Amniotic epithelial cell (primary cell): ENCODE measurements at regions not wholly inside any gene's neighbourhood (a gene's known extent, or its start where the extent isn't known, plus 50 kb on each side); places are given as distances from the start of the nearest gene placed in this dataset.

Experiments used
- DNase-seq: peaks from one replicate; pipeline ENCODE4 v3.0.0-alpha.2; 2010; ENCODE audit warnings: low read depth

- DNase-seq: no peak
Observed at GRCh38 chr14:37894463-37894862, 299.0 kb downstream of the TTC6 start.

GRCh38 chr14:37899365-37899764 is 303.9 kb downstream of the TTC6 start:
- DNase-seq: no peak

DNA sequence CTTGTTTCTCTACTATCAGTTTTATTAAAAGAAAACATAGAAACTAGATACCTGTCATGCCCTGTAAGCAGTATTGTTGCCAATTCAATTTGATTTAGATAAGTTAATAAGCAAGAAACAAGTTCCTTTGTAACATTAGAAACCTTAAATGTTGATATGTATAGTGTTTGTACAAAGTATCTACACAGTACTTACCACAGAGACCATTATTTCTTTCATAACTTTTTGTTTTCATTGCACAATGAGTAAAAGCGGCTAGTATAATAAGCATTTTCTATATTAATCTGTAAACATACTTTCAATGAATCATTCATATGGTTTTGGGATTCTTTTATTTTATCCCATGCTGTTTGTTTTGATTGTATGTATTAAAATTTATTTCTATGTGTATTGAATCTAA is 305.1 kb downstream of the TTC6 start:
- peak; percentile 62 for DNase-seq

- no peak for DNase-seq
Observed at GRCh38 chr14:37901978-37902377, 305.7 kb upstream of the SSTR1 start.

- DNase-seq: peak; percentile 39
Observed at GRCh38 chr14:37903343-37904191, 304.1 kb upstream of the SSTR1 start.

DNA sequence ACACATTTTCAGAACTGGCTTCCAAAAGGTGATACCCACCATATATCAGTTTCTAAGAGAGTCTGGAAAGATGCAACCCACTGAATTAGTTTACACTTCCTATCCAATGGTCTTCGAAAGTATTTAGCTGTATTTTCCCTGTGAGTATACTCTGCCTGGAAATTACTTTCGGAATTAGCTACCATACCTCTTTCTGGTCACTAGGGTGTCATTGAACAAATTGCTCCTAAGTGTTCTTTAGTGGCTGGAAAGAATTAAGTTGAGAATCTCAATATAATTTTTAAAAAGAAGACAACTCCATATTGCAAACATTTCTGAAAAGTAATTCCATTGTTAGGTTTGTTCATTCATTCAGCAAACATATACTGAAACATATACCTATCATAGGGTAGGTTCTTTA is 283.1 kb upstream of the SSTR1 start:
- DNase-seq: no peak

- no peak for DNase-seq
Observed at GRCh38 chr14:37932008-37932407, 275.7 kb upstream of the SSTR1 start.

GRCh38 chr14:37932481-37932880 is 275.2 kb upstream of the SSTR1 start:
- no peak for DNase-seq

DNA sequence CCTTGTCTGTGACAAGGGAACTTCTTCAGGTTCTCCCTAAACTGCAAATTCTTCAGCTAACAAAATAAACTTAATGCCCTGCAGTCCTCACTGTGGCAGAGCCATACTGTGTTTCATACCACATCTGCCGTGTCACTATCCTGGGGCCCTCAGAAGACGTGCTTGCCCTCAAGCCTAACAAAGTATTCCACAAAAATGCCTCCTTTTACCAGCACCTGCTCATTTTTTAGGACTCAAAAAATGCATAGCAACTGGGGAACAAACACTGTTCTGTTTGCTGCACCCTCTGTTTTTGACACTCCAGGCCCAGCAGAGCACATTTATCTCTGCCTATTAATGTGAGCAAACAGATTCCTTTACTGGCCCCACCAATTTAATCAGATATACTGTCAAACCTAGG is 270.7 kb upstream of the SSTR1 start:
- no peak for DNase-seq

DNA sequence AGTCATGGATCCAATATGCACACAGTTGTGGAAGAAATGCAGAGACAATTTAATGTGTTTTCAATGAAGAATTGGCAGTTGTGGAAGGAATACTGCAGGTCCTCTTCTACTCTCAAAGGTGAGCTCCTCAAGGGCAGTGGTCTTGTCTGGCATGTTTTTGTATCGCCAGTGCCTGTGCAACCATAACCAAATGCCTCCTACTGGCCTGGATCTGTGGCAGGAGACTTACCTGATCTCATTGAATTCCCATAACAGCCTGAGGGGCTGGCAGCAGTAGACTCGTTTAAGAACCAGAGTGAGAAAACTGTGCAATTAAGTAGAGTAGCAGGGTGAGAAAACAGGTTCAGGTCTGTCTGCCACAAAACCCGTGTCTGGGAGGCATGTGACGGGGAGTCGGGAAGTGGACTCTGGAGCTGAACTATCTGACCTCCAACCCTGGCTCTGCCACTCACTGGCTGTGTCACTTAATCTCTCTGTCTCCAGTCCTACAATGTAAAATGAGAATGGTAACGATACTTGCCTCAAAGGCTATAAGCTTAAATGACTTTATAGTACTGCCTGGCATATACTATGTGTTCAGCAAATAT is 268.2 kb upstream of the SSTR1 start:
- no peak for DNase-seq

DNA sequence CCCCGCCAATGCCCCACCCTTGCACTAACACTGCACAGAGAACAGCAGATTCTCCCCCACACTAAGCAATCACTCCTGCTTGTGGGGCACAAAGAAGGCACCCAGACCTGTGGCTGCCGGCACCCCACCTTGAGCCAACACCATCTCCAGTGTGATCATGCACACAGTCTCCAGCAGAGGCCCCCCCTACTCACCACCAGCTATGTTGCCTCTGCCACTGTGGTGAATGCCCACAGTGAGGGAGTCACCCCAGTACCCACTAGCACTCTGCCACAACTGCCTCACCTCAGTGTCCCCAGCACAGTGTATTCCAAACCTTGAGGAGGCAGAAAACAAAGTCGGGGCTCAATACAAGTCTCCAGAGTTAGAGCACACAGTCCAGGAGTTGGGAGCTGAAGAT is 261.7 kb upstream of the SSTR1 start:
- no peak for DNase-seq

DNA sequence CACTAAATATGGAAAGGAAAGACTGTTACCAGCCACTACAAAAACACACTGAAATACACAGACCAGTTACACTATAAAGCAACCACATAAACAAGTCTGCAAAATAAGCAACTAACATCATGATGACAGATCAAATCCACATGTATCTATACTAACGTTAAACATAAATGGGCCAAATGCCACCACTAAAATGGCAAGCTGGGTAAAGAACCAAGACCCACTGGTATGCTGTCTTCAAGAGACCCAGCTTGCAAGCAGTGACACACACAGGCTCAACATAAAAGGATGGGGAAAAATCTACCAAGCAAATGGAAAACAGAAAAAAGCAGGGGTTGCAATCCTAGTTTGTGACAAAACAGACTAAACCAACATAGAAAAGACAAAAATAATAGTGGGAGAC is 260.9 kb upstream of the SSTR1 start:
- DNase-seq: no peak

DNA sequence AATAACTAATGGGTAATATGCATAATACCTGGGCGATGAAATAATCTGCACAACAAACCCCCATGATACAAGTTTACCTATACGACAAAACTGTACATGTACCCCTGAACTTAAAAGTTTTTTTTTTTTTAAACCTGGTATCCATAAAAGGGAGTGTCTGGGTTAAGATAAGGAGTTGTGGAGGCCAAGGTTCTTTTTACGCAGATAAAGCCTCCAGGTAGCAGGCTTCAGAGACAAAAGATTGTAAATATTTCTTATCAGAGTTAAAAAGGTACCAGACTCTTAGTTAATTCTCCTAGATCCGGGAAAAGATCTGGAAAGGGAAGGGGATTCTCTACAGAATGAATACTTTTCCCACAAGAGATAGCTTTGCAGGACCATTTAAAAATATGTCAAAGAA is 259.4 kb upstream of the SSTR1 start:
- DNase-seq: no peak

GRCh38 chr14:37968664-37969240 is 239.0 kb upstream of the SSTR1 start:
- DNase-seq: no peak

DNA sequence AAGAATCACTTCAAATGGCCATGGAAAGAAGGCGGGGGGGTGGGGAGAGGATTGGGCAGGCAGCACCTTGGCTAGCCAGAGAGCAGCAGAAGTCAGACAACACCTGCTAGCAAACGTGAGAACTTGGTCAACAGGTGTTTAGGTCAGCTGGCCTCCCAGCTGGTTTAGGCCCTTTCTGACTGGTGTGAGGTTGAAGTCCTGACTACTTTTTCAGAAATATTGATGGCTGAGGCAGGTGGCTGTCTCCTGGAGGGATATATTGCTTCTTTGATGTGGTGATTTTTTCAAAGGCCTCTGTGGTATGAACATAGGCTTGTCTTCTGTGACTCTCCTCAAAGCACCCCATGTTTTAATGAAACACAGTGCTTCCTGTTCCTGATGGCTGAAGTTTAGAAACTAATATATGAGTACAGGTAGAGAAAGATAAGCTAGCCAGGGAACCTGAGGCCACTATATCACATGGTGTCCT is 238.2 kb upstream of the SSTR1 start:
- no peak for DNase-seq

- DNase-seq: no peak
Observed at GRCh38 chr14:37970696-37971095, 237.0 kb upstream of the SSTR1 start.

DNA sequence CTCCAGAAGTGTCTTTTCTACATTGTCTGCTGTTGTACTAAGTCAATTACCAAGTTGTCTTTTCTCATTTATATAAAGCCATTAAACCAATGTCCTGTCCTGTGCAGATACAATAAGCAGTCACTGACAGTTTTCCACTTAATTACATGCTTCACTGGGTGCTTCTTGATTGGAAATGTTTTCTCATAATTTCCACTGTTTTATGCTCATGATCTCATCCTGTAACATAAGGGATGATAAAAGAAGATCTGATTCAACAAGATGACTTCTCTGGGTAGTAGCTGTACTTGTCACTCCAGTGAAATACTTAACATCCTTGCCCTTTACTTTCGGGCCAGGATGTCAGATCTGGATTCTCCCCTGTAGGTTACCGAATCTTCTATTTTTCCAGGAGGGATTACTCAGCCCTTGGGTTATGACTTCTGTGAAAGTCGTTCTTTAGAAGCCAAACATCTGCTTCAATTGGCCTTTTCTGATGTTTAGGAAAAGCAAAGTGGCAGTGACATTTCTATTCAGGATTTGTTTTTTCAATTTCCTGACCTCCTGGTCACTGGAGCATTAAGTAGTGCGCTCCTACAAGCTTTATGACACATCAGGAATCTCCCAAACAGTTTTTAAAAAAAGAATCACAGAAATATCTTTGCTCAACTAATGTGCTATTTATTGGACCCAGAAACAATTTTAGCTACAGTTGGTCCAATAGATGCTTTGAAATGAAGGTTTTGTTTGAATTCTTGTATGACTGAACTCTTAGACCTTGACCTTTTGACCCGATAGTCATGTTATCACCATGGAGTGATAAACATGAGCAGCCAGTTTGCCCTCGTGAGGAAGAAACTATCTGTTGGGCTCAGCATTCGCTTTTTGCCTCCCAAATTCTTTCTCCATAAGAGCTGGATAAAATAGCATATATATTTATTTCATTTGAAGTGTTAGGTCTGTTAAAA is 234.5 kb upstream of the SSTR1 start:
- no peak for DNase-seq

DNA sequence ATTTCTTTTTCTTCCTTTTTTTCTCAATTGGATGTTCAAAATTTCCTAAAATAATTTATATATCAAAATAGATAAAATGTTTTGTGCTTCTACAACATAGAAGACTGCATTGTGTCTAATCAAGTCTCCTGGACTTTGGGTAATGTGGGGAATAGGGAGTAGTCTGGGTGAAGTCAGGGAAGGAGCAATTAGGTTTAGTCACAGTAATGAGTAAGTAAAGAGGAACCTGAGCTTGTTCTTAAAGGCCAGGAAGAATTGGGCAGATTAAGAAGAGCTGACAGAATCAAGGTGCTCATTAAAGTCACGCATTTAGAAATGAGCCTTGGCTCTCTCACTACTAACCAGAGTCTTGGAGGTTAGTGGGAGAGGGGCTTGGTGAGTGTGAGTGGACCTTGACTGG is 233.3 kb upstream of the SSTR1 start:
- no peak for DNase-seq

DNA sequence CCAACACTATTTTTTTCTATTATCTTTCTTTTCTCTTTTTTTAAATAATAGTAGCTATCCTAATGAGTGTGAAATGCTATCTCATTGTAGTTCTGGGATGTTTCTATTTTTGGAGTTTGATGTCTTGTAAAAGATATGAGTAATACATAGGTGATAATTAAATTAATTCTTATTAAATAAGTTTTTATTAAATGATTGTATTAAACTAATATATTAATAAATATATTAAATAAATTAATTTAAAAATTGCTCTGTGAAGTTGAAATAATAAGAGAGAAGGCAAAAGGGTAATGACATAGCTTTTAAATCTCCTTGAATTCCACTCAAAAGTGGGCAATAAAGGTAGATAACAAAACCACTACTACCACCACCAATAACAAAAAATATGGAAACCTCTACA is 230.2 kb upstream of the SSTR1 start:
- no peak for DNase-seq

DNA sequence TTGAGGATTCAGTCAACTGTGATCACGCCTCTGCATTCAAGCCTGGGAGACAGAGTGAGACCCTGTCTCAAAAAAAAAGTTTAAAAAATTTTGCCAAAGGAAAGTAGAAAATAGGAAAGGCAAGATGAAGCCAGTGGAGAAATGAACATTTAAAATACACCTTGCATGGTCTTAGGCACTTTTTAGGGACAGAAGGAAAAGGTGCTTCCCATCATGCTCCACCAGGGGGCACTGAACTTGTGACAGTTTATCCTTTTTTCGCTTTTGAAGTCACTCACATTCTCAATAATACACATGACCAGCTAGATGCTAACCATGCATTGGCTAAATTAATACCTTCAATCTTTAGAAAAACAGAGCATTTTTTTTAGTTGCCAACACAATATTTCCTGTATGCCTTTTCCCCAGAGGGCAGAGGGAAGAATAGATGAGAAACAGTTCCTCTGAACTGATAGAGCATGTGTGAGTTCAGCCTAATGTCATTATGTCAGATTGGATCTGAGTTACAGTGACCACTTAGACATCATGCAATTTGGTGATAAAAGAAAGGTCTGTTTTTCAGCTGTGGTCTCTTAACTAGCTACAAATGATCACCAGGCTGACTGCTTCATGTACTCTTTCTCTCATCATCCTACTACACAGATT is 221.8 kb upstream of the SSTR1 start:
- DNase-seq: peak; percentile 54

DNA sequence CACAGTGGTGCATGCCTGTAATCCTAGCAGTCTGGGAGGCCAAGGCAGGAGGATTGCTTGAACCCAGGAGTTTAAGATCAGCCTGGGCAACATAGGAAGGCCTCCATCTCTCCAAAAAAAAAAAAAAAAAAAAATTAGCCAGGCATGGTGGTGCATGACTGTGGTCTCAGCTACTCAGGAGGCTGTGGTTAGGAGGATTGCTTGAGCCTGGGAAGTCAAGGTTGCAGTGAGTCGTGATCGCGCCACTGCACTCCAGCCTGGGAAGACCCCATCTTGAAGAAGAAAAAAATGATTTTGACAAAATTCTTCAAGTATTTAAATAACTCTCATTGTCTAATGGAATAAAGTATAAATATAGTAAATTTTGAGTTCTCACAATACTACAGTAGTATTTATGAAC is 219.2 kb upstream of the SSTR1 start:
- DNase-seq: peak; percentile 60

- DNase-seq: no peak
Observed at GRCh38 chr14:37991027-37991426, 216.7 kb upstream of the SSTR1 start.
